Spleen (tissue), 7 donors: ENCODE measurements at regions not wholly inside any gene's neighbourhood (a gene's known extent, or its start where the extent isn't known, plus 50 kb on each side); places are given as distances from the start of the nearest gene placed in this dataset.

Experiments
- CTCF ChIP-seq, 11 experiments: fragments of 200-600 bp in 7 of 11; fragments of 450-650 bp in 4 of 11; sonication (generic) in 4 of 11; IDR thresholded peaks in 8 of 11; conservative IDR thresholded peaks in 3 of 11; 1 replicate in 7 of 11; 2 replicates in 4 of 11; pipeline versions ENCODE4 v1.4.0 to v1.8.0; 2016 to 2021; ENCODE audit warnings: antibody characterized with exemption in 11 of 11, inconsistent platforms in 4 of 11, mild to moderate bottlenecking in 1 of 11
- POLR2A ChIP-seq, 3 donors: fragments of 450-650 bp; IDR thresholded peaks; one replicate each; pipeline ENCODE4 v1.5.1; 2017; ENCODE audit warnings: antibody characterized with exemption in 3 of 3, mild to moderate bottlenecking in 1 of 3
- POLR2AphosphoS5 ChIP-seq, 3 donors: sonication (generic); formaldehyde crosslinking; IDR thresholded peaks; one replicate each; pipeline ENCODE4 v1.5.1; 2017; ENCODE audit warnings: antibody characterized with exemption in 3 of 3
- donor health status: DM: no; HTN: no; CAD: no; lungs with moderate emphysema.
- donor health status: DM: no; HTN: no; CAD: no.
- donor health status: DM: no; HTN: no; CAD: no.

- TF ChIP-seq POLR2A (IDR thresholded peaks at IDR 0.05) (no peak), CTCF (IDR thresholded peaks at IDR 0.05 in 8 of 11, conservative IDR thresholded peaks at IDR 0.05 in 3 of 11) (no peak), POLR2AphosphoS5 (IDR thresholded peaks at IDR 0.05) (no peak)
Observed at GRCh38 chr3:30513374-30514152, 92.8 kb upstream of the TGFBR2 start.
